CD4-positive, alpha-beta memory T cell (primary cell): ENCODE measurements at regions not wholly inside any gene's neighbourhood (a gene's known extent, or its start where the extent isn't known, plus 50 kb on each side); places are given as distances from the start of the nearest gene placed in this dataset.
"Not testable (repeated sequence)": the region's sequence is repeated elsewhere in the genome, so short reads cannot be mapped to it uniquely, and the experiment has no call there.

Experiments
- CTCF ChIA-PET: fragments of 350-600 bp; sonication (Branson Sonifier 250); formaldehyde crosslinking; loops from one replicate; lab custom pipeline; 2021; ENCODE audit warnings: inconsistent platforms; ENCODE audit not compliant: partially characterized antibody; lab: Charles Lee
- POLR2A ChIA-PET: fragments of 350-600 bp; sonication (Branson Sonifier 250); formaldehyde crosslinking; loops from one replicate; lab custom pipeline; 2021; ENCODE audit not compliant: partially characterized antibody; lab: Charles Lee
- DNase-seq, 5 donors: peaks; one replicate each; pipeline versions ENCODE4 v3.0.0 to v3.0.0-alpha.2; 2020 to 2022; ENCODE audit warnings: mixed read lengths in 1 of 5
- H3K27ac ChIP-seq: one replicate; pipeline ENCODE4 v1.7.0; 2013; ENCODE audit warnings: low read depth, low read length
- H3K27me3 ChIP-seq: 2 replicates; pipeline ENCODE4 v1.7.0; 2013; ENCODE audit warnings: mild to moderate bottlenecking, low read length, moderate library complexity; ENCODE audit not compliant: insufficient read depth
- H3K36me3 ChIP-seq: 2 replicates; pipeline ENCODE4 v1.7.0; 2013; ENCODE audit warnings: mild to moderate bottlenecking, low read length, moderate library complexity; ENCODE audit not compliant: insufficient read depth
- H3K4me1 ChIP-seq: 2 replicates; pipeline ENCODE4 v1.7.0; 2013; ENCODE audit warnings: mild to moderate bottlenecking, low read length, moderate library complexity; ENCODE audit not compliant: insufficient read depth
- H3K4me3 ChIP-seq, 2 donors: one replicate each; pipeline ENCODE4 v1.7.0; 2013; ENCODE audit warnings: low read length in 2 of 2, mild to moderate bottlenecking in 1 of 2
- H3K9me3 ChIP-seq, 2 donors: one replicate each; pipeline ENCODE4 v1.7.0; 2013; ENCODE audit warnings: low read length in 2 of 2, control low read depth in 1 of 2; ENCODE audit not compliant: control insufficient read depth in 1 of 2
- H3K27ac Mint-ChIP-seq, 7 donors: one replicate each; pipeline ENCODE4 v1.8.0; 2020 to 2021; ENCODE audit warnings: mixed read lengths in 7 of 7, mild to moderate bottlenecking in 6 of 7, inconsistent platforms in 3 of 7, moderate library complexity in 3 of 7
- H3K27me3 Mint-ChIP-seq, 2 donors: one replicate each; pipeline ENCODE4 v1.8.0; 2020 to 2021; ENCODE audit warnings: mixed read lengths in 2 of 2
- H3K36me3 Mint-ChIP-seq, 2 donors: one replicate each; pipeline ENCODE4 v1.8.0; 2020 to 2021; ENCODE audit warnings: mixed read lengths in 2 of 2, inconsistent platforms in 1 of 2, mild to moderate bottlenecking in 1 of 2
- H3K4me1 Mint-ChIP-seq, 4 donors: one replicate each; pipeline ENCODE4 v1.8.0; 2020 to 2021; ENCODE audit warnings: mixed read lengths in 4 of 4, mild to moderate bottlenecking in 1 of 4
- H3K4me3 Mint-ChIP-seq, 8 donors: one replicate each; pipeline ENCODE4 v1.8.0; 2020 to 2021; ENCODE audit warnings: mixed read lengths in 8 of 8, mild to moderate bottlenecking in 7 of 8, moderate library complexity in 6 of 8, inconsistent platforms in 3 of 8
- H3K9me3 Mint-ChIP-seq, 8 donors: one replicate each; pipeline ENCODE4 v1.8.0; 2020 to 2021; ENCODE audit warnings: mixed read lengths in 8 of 8, mild to moderate bottlenecking in 5 of 8, inconsistent platforms in 3 of 8, moderate library complexity in 1 of 8
- intact Hi-C: fragments of 100-400 bp; cut with micrococcal nuclease; formaldehyde crosslinking; loops from one replicate; pipeline ENCODE4 v1.15.1; 2023

DNA sequence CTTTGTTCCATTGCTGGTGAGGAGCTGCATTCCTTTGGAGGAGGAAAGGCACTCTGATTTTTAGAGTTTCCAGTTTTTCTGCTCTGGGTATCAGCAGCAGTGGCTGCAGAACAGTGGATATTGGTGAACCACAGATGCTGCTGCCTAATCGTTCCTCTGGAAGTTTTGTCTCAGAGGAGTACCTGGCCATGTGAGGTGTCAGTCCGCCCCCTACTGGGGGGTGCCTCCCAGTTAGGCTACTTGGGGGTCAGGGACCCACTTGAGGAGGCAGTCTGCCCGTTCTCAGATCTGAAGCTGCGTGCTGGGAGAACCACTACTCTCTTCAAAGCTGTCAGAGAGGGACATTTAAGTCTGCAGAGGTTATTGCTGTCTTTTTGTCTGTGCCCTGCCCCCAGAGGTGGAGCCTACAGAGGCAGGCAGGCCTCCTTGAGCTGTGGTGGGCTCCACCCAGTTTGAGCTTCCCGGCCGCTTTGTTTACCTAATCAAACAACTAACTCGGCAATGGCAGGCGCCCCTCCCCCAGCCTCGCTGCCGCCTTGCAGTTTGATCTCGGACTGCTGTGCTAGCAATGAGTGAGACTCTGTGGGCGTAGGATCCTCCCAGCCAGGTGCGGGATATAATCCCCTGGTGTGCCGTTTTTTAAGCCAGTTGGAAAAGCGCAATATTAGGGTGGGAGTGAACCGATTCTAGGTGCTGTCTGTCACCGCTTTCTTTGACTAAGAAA is 467.3 kb upstream of the TBL1XR1 start:
- not testable (repeated sequence) for H3K36me3 Mint-ChIP-seq

DNA sequence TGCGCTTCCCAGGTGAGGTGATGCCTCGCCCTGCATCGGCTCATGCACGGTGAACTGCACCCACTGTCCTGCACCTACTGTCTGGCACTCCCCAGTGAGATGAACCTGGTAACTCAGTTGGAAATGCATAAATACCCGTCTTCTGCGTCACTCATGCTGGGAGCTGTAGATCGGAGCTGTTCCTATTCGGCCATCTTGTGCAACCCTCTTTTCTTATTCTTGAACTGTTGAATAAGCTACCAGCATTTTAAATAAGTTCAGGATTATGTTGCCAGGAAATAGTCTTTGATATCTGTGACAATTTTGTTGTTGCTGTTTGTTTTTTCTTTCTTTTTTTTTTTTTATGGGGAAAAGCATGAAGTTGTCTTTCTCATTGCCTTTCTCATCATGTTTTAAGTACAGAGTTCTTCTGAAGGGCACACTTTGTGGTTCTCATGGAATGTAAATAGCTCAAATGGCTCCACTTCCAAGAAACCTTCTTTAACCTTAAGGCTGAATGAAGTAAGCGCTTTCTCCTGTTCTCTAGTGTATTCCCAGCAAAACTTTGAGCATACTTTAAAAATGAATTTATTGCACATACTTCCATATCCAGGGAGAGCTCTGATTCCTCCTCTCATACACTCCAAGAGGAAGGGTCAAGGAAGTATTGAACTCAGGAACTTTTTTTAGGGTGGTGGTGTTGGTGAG is 468.0 kb upstream of the TBL1XR1 start:
- H3K36me3 Mint-ChIP-seq, result no peaks in the 10 kb centered on the region
- ChIA-PET CTCF (interaction anchor here (0.7 to 3.3 kb wide), 13 partner anchors 14 to 793 kb away, joined by 3 to 24 read pairs (median 4); no protein-coding TSS in a partner anchor), POLR2A (interaction anchor here (1.0 to 1.6 kb wide), 3 partner anchors 126 to 305 kb away, joined by 3 to 6 read pairs (median 5); no protein-coding TSS in a partner anchor)
- Histone ChIP-seq H3K4me3 (no peak overlapping the region), H3K27ac (no peak overlapping the region), H3K36me3 (no peaks in the 10 kb centered on the region), H3K4me1 (no peaks in the 10 kb centered on the region), H3K9me3 (no peaks in the 10 kb centered on the region), H3K27me3 (no peaks in the 10 kb centered on the region)
- no peak for DNase-seq
- H3K27me3 Mint-ChIP-seq, result no peaks in the 10 kb centered on the region
- intact Hi-C loops, result loop anchor here (2.0 kb wide), 1 partner anchor 468 kb away; the partner anchor contains the start of gene TBL1XR1
- no peak overlapping the region for H3K4me3 Mint-ChIP-seq
- H3K4me1 Mint-ChIP-seq, result peaks cover 0 to 6% (median 2%) of the 10 kb centered on the region in 4 donors
- peaks cover 0 to 2% (median 0%) of the 10 kb centered on the region in 8 donors for H3K9me3 Mint-ChIP-seq
- H3K27ac Mint-ChIP-seq, result peak overlapping the region in 1 of 7 donors; percentile 54

More for the DNA sequence above, 467.3 kb upstream of the TBL1XR1 start:
- DNase-seq, result peak in 3 of 5 donors; percentile 27 to 48 (median 41)
- not testable (repeated sequence) for H3K4me1 Mint-ChIP-seq, H3K4me3 Mint-ChIP-seq, H3K27me3 ChIP-seq, H3K36me3 ChIP-seq, H3K9me3 ChIP-seq, H3K9me3 Mint-ChIP-seq, H3K27ac Mint-ChIP-seq, H3K4me3 ChIP-seq, H3K27me3 Mint-ChIP-seq, H3K27ac ChIP-seq, H3K4me1 ChIP-seq
- POLR2A ChIA-PET, result interaction anchor here (1.4 to 1.6 kb wide), 2 partner anchors 126 to 305 kb away, joined by 5 to 6 read pairs; no protein-coding TSS in a partner anchor
- intact Hi-C loops, result loop anchor here (1.0 to 2.0 kb wide), 3 partner anchors 304 to 614 kb away; partner anchors contain the start of gene TBL1XR1
- CTCF ChIA-PET, result interaction anchor here (0.7 to 3.3 kb wide), 14 partner anchors 15 to 792 kb away, joined by 3 to 24 read pairs (median 4); no protein-coding TSS in a partner anchor

DNA sequence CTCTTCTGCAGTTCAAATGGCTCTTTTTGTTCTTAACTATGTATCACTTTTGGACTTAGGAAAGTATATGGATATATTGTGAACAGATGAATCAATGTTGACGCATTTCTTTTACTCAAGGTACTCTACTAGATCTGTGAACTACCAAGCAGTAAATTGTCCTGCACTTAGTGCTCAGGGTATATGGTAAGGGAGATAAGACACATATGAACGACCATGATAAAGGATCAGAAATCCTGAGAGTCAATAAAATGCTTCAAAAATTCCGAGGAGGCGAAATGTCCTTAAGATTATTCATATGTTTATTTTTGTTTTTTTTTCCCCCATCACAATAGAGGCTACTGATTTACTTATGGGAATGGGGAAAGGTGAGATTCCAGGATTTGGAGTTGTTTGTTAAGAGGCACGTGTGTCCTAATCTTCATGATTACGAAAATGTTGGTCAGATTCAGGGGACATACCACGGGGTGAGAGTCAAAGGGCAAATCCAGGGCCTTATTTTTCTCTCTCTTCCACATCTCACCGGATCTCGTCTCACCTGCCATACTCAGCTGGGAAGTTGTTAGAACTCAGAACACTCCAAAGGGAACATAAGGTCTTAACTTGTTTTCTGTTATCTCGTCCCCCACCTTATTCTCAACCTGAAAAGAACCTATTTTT is 475.1 kb upstream of the TBL1XR1 start:
- no peak overlapping the region for H3K4me3 ChIP-seq
- Mint-ChIP-seq H3K4me1 (no peaks in the 10 kb centered on the region), H3K9me3 (no peaks in the 10 kb centered on the region), H3K36me3 (no peaks in the 10 kb centered on the region), H3K27ac (no peak overlapping the region), H3K4me3 (no peak overlapping the region), H3K27me3 (no peaks in the 10 kb centered on the region)
- no peaks in the 10 kb centered on the region for H3K4me1 ChIP-seq
- H3K9me3 ChIP-seq, result no peaks in the 10 kb centered on the region
- intact Hi-C loops, result no loop called here
- POLR2A ChIA-PET, result no interaction called here
- no peaks in the 10 kb centered on the region for H3K36me3 ChIP-seq
- no peak for DNase-seq
- no peak overlapping the region for H3K27ac ChIP-seq
- H3K27me3 ChIP-seq, result no peaks in the 10 kb centered on the region
- CTCF ChIA-PET, result no interaction called here

DNA sequence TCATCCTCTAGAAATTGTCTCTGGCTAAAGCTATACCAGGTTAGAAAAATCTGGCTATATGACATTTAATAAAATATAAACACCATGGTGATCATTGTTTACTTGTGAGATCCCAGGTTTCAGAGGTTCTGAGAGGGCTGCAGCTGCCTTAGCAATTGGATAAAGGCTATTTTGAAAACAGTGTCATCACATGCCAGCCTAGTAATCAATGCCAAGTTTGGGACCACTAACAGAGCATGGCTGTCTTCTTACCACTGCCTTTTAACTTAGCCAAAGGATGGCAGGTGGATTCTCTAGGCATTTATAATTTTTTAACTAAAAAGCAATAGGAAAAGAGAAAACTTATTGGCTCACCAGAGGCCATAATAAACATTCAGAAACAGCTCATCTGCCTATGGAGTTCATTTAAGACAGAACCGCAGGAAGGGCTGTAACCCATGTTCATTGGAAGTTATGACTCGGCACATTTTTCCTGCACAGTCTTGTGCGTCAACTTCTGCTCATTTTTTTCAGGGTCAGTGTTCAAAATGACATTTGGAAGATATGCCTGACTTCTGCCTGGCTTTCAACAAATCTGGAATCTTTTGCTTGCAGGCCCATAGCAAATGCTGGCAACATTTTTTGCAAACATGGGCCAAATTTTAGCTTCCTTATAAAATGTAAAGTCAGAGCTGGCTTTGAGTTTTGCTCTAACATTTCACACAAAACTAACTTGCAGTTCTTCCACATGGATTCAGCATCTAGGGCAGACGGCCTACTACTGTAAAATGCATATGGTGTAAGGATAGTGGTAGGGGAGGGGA is 476.0 kb upstream of the TBL1XR1 start:
- no peak overlapping the region for H3K4me3 Mint-ChIP-seq
- Histone ChIP-seq H3K27ac (no peak overlapping the region), H3K27me3 (no peaks in the 10 kb centered on the region), H3K4me1 (no peaks in the 10 kb centered on the region), H3K4me3 (no peak overlapping the region), H3K36me3 (no peaks in the 10 kb centered on the region), H3K9me3 (no peaks in the 10 kb centered on the region)
- H3K27me3 Mint-ChIP-seq, result no peaks in the 10 kb centered on the region
- no peak overlapping the region for H3K27ac Mint-ChIP-seq
- H3K9me3 Mint-ChIP-seq, result no peaks in the 10 kb centered on the region
- H3K36me3 Mint-ChIP-seq, result no peaks in the 10 kb centered on the region
- ChIA-PET CTCF (no interaction called here), POLR2A (interaction anchor here (1.2 kb wide), 1 partner anchor 25 kb away, joined by 3 read pairs; no protein-coding TSS in a partner anchor)
- no peaks in the 10 kb centered on the region for H3K4me1 Mint-ChIP-seq
- no peak for DNase-seq
- intact Hi-C loops, result no loop called here

DNA sequence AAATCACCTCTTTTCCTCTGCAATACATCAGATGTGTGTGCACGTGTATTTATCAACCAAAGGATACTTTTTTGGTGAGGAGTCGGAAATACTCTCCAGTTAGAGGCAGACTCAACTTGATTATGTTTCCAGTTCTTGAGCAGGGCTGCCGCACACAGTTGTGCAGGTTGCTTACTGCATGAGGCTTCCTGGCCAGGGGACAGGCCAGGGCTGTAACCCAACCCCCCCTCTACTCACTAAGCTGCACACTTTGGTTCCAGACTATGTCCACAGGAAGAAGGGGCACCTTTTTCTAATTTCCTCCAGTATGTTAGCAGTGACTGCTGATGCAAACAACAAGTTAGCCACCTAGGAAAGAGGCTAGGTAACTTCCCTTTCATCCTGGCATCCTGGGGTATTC is 476.9 kb upstream of the TBL1XR1 start:
- intact Hi-C loops, result no loop called here
- Histone ChIP-seq H3K4me3 (no peak overlapping the region), H3K9me3 (no peaks in the 10 kb centered on the region), H3K27ac (no peak overlapping the region), H3K4me1 (no peaks in the 10 kb centered on the region), H3K27me3 (no peaks in the 10 kb centered on the region), H3K36me3 (no peaks in the 10 kb centered on the region)
- no peaks in the 10 kb centered on the region for H3K4me1 Mint-ChIP-seq
- no peaks in the 10 kb centered on the region for H3K36me3 Mint-ChIP-seq
- H3K27ac Mint-ChIP-seq, result no peak overlapping the region
- CTCF ChIA-PET, result no interaction called here
- no peaks in the 10 kb centered on the region for H3K9me3 Mint-ChIP-seq
- H3K27me3 Mint-ChIP-seq, result no peaks in the 10 kb centered on the region
- POLR2A ChIA-PET, result interaction anchor here (1.2 kb wide), 1 partner anchor 26 kb away, joined by 3 read pairs; no protein-coding TSS in a partner anchor
- DNase-seq, result no peak
- no peak overlapping the region for H3K4me3 Mint-ChIP-seq

DNA sequence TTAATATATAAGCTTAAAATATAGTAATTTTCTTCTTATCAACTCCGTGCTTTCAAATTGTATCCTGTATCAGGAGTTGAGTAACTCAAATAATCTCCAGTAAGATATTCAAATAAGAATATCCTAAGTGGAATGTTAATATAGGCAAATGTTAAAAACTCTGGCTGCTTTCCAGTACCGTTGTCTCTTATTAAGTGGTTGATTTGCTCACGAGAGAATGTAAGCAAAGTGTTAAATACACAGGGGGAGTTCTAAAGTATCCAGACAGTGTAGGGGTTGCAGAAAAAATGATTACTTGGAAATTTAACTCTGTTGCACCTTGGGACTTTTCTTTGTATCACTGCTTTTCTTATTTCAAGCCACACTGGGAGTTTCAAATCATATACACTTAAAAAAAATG is 478.9 kb upstream of the TBL1XR1 start:
- H3K36me3 Mint-ChIP-seq, result no peaks in the 10 kb centered on the region
- no peak overlapping the region for H3K27ac Mint-ChIP-seq
- intact Hi-C loops, result loop anchor here (5.0 kb wide), 1 partner anchor 624 kb away; no protein-coding TSS in a partner anchor
- peaks cover 8 to 14% (median 10%) of the 10 kb centered on the region in 4 donors for H3K4me1 Mint-ChIP-seq
- H3K36me3 ChIP-seq, result no peaks in the 10 kb centered on the region
- no peak overlapping the region for H3K4me3 Mint-ChIP-seq
- DNase-seq, result no peak
- H3K9me3 ChIP-seq, result no peaks in the 10 kb centered on the region
- no peaks in the 10 kb centered on the region for H3K27me3 Mint-ChIP-seq
- H3K27me3 ChIP-seq, result no peaks in the 10 kb centered on the region
- no peak overlapping the region for H3K27ac ChIP-seq
- ChIA-PET CTCF (no interaction called here), POLR2A (no interaction called here)
- H3K4me3 ChIP-seq, result no peak overlapping the region
- no peaks in the 10 kb centered on the region for H3K9me3 Mint-ChIP-seq
- H3K4me1 ChIP-seq, result peaks cover 6% of the 10 kb centered on the region
